GM13977 (cell line): ENCODE measurements at regions not wholly inside any gene's neighbourhood (a gene's known extent, or its start where the extent isn't known, plus 50 kb on each side); places are given as distances from the start of the nearest gene placed in this dataset.

Source experiments
- DNase-seq: peaks from one replicate; pipeline ENCODE4 v3.0.0; 2012; ENCODE audit warnings: low spot score
- CTCF ChIP-seq: IDR thresholded peaks from 2 replicates; pipeline ENCODE4 v1.5.1; 2012; ENCODE audit warnings: mild to moderate bottlenecking, control low read depth; ENCODE audit not compliant: insufficient read depth; ENCODE audit errors: extremely low read depth, missing control alignments
- in situ Hi-C: fragments of 300-500 bp; cut with MboI; formaldehyde crosslinking; loops from one replicate; pipeline ENCODE4 v1.12.0; 2022; ENCODE audit warnings: low sequenced_read_pairs, low pct_unique_long_range_greater_than_20kb, mixed read lengths, inconsistent platforms; ENCODE audit not compliant: unreplicated experiment

- no peak for TF ChIP-seq CTCF
- in situ Hi-C loops: no loop called here
- no peak for DNase-seq
These were observed 292.0 kb upstream of the PLXNA2 start for GRCh38 chr1:208536212-208536611.

- TF ChIP-seq CTCF: no peak
- in situ Hi-C loops: no loop called here
These were observed 293.0 kb upstream of the PLXNA2 start for GRCh38 chr1:208537198-208537597.

GRCh38 chr1:208538078-208538477, 293.9 kb upstream of the PLXNA2 start:
- in situ Hi-C loops: no loop called here
- no peak for TF ChIP-seq CTCF
- no peak for DNase-seq

More at GRCh38 chr1:208537198-208537597, 293.0 kb upstream of the PLXNA2 start:
- DNase-seq: no peak

- TF ChIP-seq CTCF: no peak
- no peak for DNase-seq
- in situ Hi-C loops: no loop called here
These were observed 294.4 kb upstream of the PLXNA2 start for GRCh38 chr1:208538587-208538986.

GRCh38 chr1:208540724-208541123, 296.5 kb upstream of the PLXNA2 start:
- no peak for DNase-seq
- TF ChIP-seq CTCF: no peak
- in situ Hi-C loops: no loop called here

- no peak for DNase-seq
- no peak for TF ChIP-seq CTCF
These were observed 297.2 kb upstream of the PLXNA2 start for GRCh38 chr1:208541225-208541855.

More at GRCh38 chr1:208541225-208541855, 297.2 kb upstream of the PLXNA2 start:
- in situ Hi-C loops: no loop called here
